ENCODE measurements at regions not wholly inside any gene's neighbourhood (a gene's known extent, or its start where the extent isn't known, plus 50 kb on each side); places are given as distances from the start of the nearest gene placed in this dataset.

DNA sequence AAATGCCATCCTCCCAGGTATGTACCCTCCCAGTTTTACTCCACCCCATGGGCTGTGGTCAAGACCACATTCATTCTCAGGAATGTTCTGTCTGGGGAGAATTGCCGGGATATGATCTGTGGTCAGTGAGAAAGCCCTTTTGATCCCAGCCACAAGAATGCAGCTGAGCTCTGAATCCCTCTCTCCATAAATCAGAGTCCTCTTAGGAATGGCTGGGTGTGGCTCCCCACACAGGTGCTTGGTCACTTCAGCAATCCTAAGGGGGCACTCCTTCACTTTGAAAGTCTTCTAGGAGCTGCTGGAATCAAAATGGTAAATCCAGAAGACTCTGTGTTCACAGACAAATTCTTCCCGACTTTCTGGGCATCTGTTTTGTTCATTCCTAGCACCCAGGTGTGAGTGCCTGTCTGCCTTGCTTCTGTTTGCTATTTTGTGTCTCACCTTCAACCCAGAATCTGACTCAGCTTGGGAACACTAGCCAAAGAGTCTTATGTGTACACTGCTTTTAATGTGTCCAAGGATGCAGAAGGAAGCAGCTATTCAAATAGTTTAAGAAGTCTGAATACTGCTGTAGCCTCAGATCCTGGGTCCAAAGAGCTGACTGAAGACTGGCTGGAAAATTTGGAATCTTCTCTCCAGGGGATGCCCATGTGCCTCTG lies 144.6 kb upstream of the CDKN3 start:
- Histone ChIP-seq H3K4me3 (IDR thresholded peaks at IDR 0.05; ENCODE audit: insufficient read depth, low read depth, low read length) (no peak overlapping the region), H3K4me1 (ENCODE audit: low read depth, poor library complexity, severe bottlenecking) (no peaks in the 10 kb centered on the region), H2AFZ (ENCODE audit: low read depth) (no peak overlapping the region), H4K20me1 (ENCODE audit: insufficient read depth) (no peaks in the 10 kb centered on the region), H3K4me2 (no peak overlapping the region), H3K27me3 (ENCODE audit: insufficient read depth, low read depth) (no peaks in the 10 kb centered on the region), H3K79me2 (ENCODE audit: insufficient read depth, low read depth) (no peaks in the 10 kb centered on the region), H3K27ac (no peak overlapping the region), H3K9ac (no peak overlapping the region), H3K36me3 (ENCODE audit: insufficient read depth) (no peaks in the 10 kb centered on the region)
- TF ChIP-seq, protein P1, sequence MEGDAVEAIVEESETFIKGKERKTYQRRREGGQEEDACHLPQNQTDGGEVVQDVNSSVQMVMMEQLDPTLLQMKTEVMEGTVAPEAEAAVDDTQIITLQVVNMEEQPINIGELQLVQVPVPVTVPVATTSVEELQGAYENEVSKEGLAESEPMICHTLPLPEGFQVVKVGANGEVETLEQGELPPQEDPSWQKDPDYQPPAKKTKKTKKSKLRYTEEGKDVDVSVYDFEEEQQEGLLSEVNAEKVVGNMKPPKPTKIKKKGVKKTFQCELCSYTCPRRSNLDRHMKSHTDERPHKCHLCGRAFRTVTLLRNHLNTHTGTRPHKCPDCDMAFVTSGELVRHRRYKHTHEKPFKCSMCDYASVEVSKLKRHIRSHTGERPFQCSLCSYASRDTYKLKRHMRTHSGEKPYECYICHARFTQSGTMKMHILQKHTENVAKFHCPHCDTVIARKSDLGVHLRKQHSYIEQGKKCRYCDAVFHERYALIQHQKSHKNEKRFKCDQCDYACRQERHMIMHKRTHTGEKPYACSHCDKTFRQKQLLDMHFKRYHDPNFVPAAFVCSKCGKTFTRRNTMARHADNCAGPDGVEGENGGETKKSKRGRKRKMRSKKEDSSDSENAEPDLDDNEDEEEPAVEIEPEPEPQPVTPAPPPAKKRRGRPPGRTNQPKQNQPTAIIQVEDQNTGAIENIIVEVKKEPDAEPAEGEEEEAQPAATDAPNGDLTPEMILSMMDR (conservative IDR thresholded peaks at IDR 0.05; ENCODE audit: low read depth, low read length), result no peak

DNA sequence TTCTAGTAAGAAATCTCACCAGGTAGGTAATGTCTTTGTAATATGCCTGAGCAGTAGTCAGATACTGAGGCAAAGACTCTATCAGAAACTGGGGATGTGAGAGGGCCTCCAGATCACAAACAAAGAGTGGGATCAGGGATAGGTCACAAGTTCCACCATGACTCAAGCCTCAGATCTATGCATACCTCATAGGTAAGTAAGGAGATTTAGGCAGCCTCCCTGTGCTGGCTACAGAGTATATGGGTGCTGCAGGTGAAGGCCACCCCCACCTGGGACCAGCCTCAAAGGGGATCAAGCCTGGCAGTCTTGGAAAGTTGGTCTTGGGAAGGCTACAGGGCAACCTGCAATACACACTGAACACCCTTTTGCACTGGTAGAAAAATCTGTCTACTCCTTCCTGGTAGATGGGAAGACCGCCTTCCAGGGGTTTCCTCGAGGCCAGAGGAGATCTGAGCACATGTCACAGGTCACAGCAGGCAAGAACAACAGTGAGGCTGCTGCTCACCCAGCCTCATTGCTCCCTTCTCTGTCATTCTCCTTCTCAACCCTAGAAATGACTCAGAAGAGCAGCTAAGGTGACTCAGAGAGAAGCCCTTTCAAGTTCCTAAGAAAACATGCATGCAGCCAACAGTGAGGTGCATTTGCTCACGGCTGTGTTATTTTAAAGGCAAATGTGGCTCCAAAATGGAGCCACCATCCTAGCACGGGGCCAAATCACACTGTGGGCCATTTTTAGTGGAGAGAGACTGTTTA lies 143.4 kb upstream of the CDKN3 start:
- no peaks in the 10 kb centered on the region for H4K20me1 ChIP-seq (ENCODE audit: insufficient read depth)
- TF ChIP-seq, protein P1 (conservative IDR thresholded peaks at IDR 0.05; ENCODE audit: low read depth, low read length), result no peak

DNA sequence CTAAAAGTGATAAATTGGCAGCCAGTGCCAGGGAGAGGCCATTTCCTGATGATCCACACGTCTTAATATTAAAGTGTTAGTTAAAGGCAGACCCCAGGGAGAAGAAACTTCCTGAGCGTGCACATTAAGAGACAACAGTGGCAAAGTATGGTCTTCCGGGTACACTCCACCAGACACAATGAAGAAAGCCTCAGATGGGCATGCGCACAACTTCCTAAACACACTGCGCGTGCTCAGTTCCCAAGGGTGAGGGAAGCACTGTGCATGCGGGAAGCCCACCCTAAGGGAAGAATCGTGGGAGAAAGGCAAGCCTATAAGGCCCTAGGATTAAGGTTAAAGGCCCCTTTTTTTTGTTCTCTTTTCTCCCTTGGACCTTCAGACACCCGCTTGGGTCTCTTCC lies 140.7 kb upstream of the CDKN3 start:
- Histone ChIP-seq H3K4me2 (no peak overlapping the region), H3K4me3 (IDR thresholded peaks at IDR 0.05; ENCODE audit: insufficient read depth, low read depth, low read length) (no peak overlapping the region), H3K4me1 (ENCODE audit: low read depth, poor library complexity, severe bottlenecking) (no peaks in the 10 kb centered on the region), H3K27me3 (ENCODE audit: insufficient read depth, low read depth) (no peaks in the 10 kb centered on the region), H3K79me2 (ENCODE audit: insufficient read depth, low read depth) (no peaks in the 10 kb centered on the region), H3K9ac (no peak overlapping the region), H3K36me3 (ENCODE audit: insufficient read depth) (no peaks in the 10 kb centered on the region), H4K20me1 (ENCODE audit: insufficient read depth) (no peaks in the 10 kb centered on the region), H2AFZ (ENCODE audit: low read depth) (no peak overlapping the region), H3K27ac (no peak overlapping the region)
- TF ChIP-seq, protein P1 (conservative IDR thresholded peaks at IDR 0.05; ENCODE audit: low read depth, low read length), result no peak

More for the DNA sequence above, 143.4 kb upstream of the CDKN3 start:
- Histone ChIP-seq H3K4me3 (IDR thresholded peaks at IDR 0.05; ENCODE audit: insufficient read depth, low read depth, low read length) (no peak overlapping the region), H3K79me2 (ENCODE audit: insufficient read depth, low read depth) (no peaks in the 10 kb centered on the region), H3K36me3 (ENCODE audit: insufficient read depth) (no peaks in the 10 kb centered on the region), H3K4me1 (ENCODE audit: low read depth, poor library complexity, severe bottlenecking) (no peaks in the 10 kb centered on the region), H3K27ac (no peak overlapping the region), H2AFZ (ENCODE audit: low read depth) (no peak overlapping the region), H3K4me2 (no peak overlapping the region), H3K27me3 (ENCODE audit: insufficient read depth, low read depth) (no peaks in the 10 kb centered on the region), H3K9ac (no peak overlapping the region)

DNA sequence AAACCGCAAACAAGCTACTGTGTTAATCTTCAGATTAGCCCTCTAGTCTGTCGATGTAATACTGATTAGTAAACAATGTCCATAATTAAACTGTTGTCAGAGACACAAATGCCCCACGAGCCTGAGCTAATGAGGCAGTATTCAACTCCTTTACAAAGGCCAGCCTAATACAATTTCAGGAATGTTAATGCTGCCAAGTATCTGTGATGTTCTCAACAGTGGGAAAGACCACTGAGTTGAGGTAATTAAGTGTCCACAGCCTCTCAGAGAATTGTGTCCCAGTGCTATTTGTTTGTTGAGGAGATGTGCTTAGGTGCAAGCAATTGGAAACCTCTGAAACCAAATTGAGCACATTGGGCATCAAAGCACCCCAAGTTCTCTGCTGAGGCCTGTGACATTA lies 139.4 kb upstream of the CDKN3 start:
- TF ChIP-seq, protein P1 (conservative IDR thresholded peaks at IDR 0.05; ENCODE audit: low read depth, low read length), result no peak
- Histone ChIP-seq H3K27me3 (ENCODE audit: insufficient read depth, low read depth) (no peaks in the 10 kb centered on the region), H3K4me3 (IDR thresholded peaks at IDR 0.05; ENCODE audit: insufficient read depth, low read depth, low read length) (no peak overlapping the region), H2AFZ (ENCODE audit: low read depth) (no peak overlapping the region), H3K4me1 (ENCODE audit: low read depth, poor library complexity, severe bottlenecking) (no peaks in the 10 kb centered on the region), H3K36me3 (ENCODE audit: insufficient read depth) (no peaks in the 10 kb centered on the region), H3K79me2 (ENCODE audit: insufficient read depth, low read depth) (no peaks in the 10 kb centered on the region), H3K9ac (no peak overlapping the region), H4K20me1 (ENCODE audit: insufficient read depth) (no peaks in the 10 kb centered on the region), H3K4me2 (no peak overlapping the region), H3K27ac (no peak overlapping the region)

All from KMS-11 (cell line).